DMS 273 (cell line): ENCODE measurements at regions not wholly inside any gene's neighbourhood (a gene's known extent, or its start where the extent isn't known, plus 50 kb on each side); places are given as distances from the start of the nearest gene placed in this dataset.

Source experiments
- DNase-seq: peaks from one replicate; lab custom pipeline; 2025; ENCODE audit not compliant: unreplicated experiment; lab: John Stamatoyannopoulos, UW

DNA sequence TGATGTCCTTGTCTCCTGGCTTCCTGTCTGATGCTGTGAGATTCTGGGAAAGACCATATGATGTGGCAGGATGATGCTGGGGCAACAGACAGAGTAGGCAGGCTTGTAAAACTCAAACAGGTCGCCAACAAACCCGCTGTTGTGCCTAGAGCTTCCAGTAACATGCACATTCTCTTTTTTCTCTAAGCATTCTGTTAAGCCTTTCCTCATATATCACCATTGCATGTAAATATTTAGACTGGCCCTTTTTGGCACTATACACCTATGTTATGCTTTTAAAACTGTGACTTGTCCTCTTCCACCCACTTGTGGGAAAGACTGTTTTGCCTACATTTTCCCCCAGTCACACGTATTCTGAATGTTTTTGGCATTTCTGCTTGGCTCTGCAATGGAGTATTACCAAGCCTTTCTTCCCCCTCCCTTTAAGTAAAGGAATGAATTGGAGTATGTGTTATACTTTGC, 250.4 kb upstream of the TANK start:
- no peak for DNase-seq

DNA sequence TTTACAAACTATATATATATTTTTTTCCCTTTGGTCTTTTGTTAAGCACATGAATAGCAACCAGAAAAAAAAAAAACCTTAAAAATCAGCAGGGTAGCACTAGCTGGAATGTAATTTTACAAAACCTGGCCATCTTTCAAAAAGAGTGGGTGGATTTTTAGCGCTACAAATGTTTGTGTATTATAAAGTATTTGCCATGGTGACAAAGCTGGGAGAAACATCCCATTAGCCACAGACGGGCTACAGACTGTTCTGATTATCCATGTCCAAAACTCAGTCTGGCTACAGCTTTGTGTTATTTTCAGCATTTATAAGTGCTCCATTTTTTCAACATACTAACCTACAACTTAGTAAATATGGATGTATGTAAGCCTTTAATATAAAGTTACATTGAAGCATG, 249.5 kb upstream of the TANK start:
- peak; percentile 4 for DNase-seq

DNA sequence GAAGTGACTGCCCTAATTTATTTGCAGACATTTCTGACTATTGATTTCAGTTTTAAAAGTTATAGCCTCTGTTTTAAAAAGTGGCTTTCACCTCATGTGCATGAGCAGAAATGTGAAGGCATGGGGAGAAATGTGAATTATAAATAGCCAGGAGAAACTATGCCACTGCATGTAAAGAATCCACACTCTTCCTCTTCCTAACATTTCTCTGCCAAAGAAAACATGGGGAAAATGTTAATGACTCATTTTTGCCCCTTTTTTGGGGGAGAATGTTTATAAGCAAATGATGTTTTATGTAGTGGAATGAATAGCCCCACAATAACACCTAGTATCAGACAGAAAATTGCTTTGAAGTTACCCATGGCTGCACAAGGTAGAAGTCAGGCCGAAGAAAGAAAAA, 249.0 kb upstream of the TANK start:
- no peak for DNase-seq

DNA sequence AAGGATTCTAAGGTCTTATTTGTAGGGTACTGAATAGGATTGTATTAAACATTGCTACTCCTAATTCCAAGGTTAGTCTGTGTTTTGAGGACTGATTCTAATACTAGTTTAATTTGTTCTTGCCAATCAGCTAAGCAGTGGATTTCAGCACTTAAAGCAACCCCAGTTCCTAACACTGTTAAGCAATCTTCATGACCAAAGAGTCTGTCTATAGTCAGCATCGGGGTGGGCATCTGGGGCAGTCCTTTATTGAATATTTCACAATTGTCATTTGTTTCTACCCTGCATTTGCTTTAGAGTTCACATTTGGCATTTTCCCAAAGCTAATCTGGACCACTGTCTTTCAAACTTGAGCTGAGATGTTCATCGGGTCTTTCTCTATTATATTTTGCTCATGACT, 248.0 kb upstream of the TANK start:
- no peak for DNase-seq

DNA sequence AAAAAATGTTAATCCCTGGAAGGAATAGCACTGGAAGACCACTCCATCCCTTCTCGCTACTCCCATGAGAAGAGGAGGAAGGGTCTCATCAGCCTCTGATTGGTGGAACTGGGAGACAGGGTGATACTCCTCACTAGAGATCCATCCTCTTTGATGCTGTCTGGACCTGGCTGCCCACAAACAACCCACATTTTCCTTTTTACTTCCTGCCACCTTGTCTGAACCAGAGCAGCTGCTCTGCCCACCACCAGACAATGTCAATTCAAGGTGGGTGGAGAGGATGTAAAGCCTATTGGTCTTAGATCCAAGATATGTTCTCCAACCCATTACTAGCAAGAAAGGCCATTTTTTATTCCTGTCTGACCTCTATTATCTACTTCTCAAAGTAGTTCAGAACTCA, 246.9 kb upstream of the TANK start:
- DNase-seq, result no peak

DNA sequence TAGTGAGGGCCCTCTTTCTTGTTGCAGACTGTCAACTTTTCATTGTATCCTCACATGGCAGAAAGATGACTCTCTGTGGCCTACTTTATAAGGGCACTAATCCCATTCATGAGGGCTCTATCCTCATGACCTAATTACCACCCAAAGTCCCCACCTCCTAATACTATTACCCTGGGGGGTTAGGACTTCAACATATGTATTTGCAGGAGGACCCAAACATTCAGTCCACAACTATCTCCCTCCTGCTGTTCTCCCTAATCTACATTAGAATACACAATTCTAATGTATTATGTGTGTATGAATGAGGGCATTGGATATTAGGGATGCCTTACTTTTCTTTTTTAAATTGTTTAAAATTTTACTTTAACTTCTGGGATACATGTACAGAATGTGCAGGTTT, 246.0 kb upstream of the TANK start:
- DNase-seq, result no peak

DNA sequence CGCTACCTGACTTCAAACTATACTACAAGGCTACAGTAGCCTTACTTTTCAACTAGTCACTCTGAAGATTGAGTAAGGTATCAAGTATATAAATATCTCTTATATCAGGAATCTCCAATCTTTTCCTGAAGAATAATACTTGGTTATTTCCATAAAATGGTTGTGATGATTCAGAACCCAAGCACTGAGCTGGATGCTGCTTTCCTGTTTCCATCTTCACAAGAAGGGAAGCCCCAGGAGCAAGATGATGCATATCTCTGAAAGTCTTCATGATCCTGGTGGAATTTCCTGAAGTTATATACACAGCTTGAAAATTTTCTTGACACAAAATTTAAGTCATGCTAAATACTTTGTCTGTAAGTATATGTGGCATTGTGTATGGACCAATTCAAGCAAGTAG, 243.9 kb upstream of the TANK start:
- no peak for DNase-seq

DNA sequence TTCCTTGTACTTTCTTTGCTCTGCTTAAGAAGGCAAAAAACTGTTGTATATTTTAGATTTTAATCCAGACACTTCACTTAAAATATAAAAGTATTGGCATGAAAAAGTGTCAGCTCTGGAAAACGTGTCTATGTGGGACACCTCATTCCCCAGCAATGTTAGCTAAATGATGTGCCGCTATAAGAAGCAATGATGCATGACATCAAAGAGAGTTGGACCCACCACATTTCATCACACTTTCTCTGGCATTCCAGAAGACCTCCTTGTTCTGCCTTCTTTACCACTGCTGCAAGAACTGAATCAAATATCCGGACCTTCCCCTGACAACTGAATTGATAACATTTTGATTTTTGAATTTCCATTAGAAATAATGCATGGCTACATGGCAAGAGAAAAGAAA, 242.4 kb upstream of the TANK start:
- DNase-seq, result no peak

DNA sequence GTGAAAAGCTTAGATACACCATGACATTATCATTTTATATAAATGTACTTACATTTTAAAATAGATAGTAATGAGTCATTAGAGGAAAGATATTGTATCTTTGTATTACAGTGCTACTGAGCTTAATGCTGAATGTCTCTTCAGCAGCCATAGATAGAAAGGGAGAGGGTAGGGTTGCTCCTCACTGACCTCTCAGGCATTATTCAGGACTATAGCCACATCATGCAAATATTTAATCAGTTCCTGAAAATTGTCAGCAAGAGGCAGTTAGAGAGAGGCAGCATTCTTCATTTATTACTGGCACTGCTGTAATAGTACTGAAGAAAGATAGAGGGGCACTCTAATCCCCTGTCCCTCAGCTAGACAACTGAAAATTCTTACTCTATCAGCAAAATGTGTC, 242.0 kb upstream of the TANK start:
- no peak for DNase-seq

DNA sequence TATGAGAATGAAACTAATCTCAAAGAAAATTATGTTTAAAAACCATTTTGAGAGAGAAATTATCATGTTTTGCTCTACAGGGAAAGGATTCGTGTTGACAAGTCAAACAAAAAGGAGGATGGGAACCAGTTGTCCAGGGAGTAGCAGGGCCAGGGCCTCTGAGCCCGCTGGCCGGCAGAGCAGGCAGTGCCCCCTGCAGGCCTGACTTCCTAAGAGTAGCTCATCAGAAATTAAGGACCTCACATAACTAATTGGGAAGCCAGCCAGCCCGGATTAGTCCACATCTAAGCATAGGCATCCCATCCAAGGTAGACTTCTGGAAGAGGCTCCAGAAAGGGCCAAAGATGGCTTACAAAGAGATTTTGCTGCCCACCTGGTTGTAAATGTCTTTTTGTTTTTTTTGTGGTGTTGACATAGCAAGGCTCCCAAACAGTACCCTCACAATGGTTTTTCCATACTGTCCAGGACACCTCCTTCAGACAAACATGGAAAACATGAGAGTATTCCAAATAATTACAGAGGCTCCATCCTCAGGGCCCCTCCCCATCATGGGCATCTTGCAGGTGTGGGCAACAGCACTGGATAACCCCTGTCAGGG, 241.2 kb upstream of the TANK start:
- DNase-seq, result peak; percentile 67

DNA sequence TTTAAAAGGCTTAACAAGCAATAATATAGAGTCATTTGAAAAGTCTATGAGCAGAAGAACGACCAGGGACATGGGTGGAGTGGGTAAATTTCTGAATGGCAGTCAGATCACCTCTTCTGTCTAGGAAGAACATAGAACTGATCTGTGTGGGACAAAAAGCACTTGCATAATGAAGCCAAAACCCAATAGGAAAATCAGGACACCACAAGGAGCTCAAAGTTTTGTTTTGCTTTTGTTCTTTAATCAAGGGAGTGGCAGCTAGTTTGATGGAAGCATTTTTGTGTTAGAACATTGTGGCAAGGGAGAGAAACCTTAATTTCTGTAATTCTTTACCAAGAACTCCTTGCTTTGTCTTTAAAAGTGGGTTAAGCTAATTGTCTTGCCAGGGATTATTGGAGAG, 240.2 kb upstream of the TANK start:
- no peak for DNase-seq

DNA sequence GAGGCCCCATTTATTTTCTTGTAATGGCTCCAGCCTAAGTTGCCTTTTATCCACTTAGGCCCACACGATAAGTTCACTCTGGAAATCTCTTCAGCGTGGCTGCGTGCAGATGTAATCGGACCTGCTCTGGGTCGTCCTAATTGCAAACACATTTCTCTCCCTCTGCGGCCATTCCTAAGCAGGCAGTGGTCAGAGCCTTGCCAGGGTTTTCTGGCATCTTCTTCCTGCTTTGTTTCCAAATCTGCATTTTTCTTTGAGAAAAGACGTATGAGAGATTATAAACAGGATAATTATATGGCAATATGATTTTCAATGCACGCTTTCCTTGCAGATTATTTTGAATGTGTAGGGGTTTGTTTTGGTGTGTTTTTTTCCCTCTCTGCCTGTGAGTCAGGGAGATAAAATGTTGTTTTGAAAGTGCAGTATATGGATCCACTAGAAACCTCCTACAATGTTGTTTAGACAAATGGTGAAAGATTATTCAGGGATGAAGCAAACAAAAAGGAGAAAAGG, 239.4 kb upstream of the TANK start:
- DNase-seq, result no peak

DNA sequence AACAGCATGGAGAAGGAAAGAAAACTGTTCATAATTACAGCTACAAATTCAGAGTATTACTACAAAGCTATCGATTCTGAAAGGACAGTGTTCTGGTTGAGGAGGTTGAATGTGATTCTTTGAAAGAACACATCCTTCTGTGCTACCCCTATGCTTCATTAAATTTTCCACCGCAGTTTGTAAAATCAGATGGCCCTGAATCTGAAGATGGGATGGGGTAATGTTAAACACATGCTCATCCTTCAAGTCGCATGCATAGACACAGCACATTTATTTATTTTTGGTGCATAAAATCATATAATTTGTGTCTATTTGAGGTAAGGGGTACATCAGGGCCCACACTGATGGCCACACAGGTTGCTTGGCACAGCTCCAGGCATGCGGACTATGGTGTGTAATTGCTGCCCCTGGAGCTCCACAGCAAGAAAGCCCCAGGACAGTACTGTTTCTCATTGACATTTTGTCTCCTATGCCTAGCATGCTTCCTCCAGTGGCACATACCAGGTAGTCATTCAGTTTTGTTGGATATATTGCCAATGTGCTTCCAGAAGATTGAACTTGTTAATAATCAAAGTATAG, 238.8 kb upstream of the TANK start:
- DNase-seq, result no peak

DNA sequence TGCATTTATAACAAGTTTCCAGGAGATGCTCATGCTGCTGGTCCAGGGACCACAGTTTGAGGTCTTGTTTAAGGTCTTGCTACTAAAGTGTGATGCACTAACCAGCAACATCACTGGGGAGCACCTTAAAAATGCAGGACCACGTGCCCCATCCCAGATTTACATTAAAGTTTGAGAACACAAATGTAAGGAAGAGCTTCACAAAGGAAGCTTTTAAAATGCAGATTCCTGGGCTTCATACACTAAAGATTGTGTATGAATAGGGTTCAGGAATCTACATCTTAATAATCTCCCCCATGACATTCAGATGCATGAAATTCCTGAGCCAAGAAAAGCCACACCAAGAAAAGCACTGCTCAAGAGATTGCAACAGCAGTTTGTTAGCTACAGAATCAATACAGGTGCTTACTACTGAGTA, 235.3 kb upstream of the TANK start:
- no peak for DNase-seq

DNA sequence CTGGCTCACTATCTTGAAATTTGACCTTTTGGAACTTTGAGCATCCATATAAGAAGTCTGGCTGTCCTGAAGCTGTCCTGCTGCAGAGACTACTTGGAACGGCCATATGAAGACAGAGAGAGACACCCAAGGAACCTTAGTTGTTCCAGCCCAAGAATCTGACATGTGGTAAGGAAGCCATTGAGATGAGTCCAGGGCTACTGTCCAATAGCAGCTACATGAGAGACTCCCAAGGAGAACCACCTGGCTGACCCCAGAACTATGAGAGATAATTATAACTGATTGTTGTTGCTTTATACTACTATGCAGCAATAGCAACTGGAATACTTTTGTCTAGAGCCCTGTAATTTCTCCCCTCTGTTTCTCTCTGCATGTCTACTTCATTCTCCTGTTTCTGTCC, 234.3 kb upstream of the TANK start:
- no peak for DNase-seq

DNA sequence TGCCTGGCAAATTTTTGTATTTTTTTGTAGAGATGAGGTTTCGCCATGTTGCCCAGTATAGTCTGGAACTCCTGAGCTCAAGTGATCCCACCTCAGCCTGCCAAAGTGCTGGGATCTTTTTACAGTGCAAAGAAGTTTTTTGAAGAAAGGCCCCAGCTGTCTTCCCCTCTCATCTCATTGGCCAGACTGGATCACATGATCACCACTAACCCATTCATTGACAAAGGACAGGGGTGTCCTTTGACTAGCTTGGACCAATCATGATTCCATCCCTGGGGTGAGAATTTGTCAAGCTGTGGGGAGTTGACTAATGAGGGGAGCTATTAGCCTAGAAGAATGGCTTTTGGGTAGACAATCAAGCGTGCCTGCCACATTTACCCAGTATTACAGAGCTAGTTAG, 232.9 kb upstream of the TANK start:
- DNase-seq, result no peak

DNA sequence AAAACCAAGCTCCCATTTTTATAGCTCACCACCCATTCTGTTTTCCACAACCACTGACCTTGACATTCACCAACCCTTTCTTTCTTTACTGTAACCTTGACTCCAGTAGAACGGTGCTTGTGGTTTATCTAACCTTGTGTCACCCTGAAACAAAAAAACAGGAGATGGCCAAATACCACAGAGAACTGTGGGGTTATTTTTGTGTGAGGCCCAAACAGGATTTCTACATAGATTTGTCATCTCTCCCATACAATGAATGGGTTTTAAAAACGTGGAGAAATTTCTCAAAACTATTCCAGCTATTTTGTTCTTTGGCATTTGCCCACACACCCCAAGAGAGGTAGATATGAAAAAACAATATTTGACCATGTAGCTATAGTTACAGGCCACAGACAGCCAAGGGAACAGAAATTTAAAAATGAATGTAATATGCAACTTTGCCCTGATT, 231.3 kb upstream of the TANK start:
- DNase-seq, result no peak

DNA sequence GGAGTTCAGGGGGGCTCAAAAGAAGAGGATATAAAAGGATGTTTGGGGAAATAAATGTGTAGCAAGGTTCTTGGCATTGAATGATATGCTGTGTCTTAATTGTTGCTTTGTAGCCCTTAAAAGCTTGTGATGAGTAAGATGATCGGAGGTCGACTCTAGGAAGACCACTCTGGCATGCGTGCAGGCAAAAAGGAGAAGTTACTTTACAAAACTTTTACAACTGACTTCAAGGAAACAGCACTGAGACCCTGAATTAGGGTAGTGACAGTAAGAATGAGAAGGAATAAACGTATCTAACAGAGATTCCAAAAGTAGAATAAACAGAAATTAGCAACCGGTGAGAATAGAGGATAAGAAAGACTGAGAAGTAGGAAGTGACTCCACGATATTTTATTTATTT, 228.7 kb upstream of the TANK start:
- no peak for DNase-seq

DNA sequence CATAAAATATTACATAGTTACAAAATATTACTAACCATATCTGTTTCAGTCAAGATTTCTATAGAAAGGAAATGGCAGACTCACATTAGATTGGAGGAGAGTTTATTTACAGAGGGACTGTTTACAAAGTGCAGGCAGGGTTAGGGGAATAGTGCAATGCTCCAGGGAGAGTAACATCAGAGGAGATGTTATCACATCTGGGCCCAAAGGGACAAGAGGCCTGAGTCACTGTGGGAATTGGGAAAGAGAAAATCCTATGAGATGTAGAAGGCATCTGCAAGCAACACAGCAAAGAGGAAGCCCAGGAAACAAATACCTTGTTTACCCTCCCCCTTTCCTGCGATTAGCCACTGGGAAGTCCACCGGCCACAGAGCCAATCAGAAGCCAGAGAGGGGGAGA, 227.3 kb upstream of the TANK start:
- no peak for DNase-seq

DNA sequence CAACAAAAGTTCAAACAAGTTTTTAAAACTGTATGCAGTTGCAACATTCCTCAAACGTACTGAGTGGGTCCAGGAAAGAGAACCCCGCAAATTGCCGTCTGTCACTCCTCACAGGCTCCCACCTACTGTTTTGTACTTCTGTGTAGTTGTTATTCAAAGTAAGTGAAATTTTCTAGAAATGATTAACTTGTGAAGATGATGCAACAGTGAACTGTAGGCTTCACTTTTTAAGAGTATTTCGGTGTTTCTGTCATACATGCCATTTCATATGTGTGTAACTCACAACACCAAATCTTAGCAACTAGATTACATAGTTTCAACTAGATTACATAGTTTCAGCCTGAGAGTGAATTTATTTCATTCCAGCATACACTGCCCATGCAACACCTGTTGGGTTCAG, 226.0 kb upstream of the TANK start:
- no peak for DNase-seq

DNA sequence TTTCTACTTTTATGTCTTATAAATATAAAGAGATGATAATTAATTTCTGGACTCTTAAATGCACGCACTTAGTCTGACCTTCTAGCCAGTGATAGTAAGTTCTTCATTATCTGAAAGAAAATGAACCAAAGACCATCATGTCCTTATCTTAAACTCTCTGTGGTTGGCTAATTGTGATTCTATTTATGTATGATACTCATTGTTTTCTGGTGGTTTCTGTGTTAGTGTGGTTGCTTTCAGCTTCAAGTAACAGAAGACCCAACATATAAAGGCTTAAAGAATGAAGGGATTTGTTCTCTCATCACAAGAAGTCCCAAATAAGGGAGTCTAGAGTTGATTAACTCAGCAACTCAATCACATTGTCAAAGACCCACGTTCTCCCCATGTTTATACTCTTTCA, 225.2 kb upstream of the TANK start:
- DNase-seq, result no peak

DNA sequence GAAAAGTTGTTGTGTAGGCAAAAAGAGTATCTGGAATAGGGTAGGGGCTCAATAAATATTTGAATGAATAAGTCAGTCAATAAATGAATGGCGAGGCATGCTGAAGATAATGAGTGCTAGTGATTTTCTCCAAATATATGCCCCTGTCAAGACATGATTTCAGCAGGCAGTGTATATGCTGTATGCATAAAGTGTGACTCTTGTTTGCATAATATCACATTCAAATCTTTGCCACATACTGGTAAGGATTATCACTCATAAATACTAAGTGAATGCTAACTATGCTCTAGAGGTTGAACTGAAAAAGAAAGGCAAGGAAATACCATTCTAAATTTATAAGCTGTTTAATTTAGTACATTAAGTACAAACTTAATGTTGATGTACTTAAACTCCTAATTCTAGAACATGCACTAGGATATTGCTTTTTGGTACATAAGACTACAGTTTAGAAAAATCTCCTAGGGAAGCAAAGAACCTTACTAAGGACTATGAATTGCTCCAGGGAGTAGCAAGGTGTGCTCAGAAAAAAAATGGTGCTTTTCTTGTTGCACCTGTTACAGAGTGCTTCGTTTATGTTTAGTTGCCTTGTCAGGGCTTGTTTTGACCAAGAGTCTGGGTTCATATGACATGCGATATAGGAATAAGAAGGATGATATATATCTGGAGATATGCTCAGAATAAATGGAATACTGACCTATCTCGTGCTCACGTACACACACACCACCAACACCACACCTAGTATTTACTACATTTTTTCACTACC, 224.0 kb upstream of the TANK start:
- no peak for DNase-seq
